OCI-LY3 (cell line): ENCODE measurements at regions not wholly inside any gene's neighbourhood (a gene's known extent, or its start where the extent isn't known, plus 50 kb on each side); places are given as distances from the start of the nearest gene placed in this dataset.

ENCODE experiments used
- H2AFZ ChIP-seq: fragments of 200-600, 300-600 bp; shearing (Covaris generic); 2 replicates; pipeline ENCODE4 v1.6.0; 2014; ENCODE audit warnings: antibody characterized with exemption, low read depth, low read length
- H3K27ac ChIP-seq: fragments of 200-600, 300-600 bp; sonication (generic); 2 replicates; pipeline ENCODE4 v1.5.1; 2014; ENCODE audit warnings: mild to moderate bottlenecking, low read length, moderate library complexity, mixed read lengths
- H3K27me3 ChIP-seq: fragments of 200-600, 300-600 bp; sonication (generic); 2 replicates; pipeline ENCODE4 v1.6.1; 2014; ENCODE audit warnings: low read depth, low read length, mixed read lengths
- H3K36me3 ChIP-seq: fragments of 200-600, 300-600 bp; sonication (generic); replicated peaks from 2 replicates; pipeline ENCODE3; 2014; ENCODE audit warnings: low read depth, low read length, mixed read lengths
- H3K4me1 ChIP-seq: fragments of 300-600, 200-600 bp; sonication (generic); 2 replicates; pipeline ENCODE4 v1.6.1; 2014; ENCODE audit warnings: low read length, mixed read lengths
- H3K4me2 ChIP-seq: fragments of 200-600, 300-600 bp; sonication (generic); 2 replicates; pipeline ENCODE4 v1.6.1; 2014; ENCODE audit warnings: low read length, mixed read lengths
- H3K4me3 ChIP-seq: fragments of 300-600, 200-600 bp; sonication (generic); 2 replicates; pipeline ENCODE4 v1.5.1; 2014; ENCODE audit warnings: antibody characterized with exemption, mild to moderate bottlenecking, low read length, moderate library complexity
- H3K79me2 ChIP-seq: fragments of 300-600, 200-600 bp; shearing (Covaris generic); 2 replicates; pipeline ENCODE4 v1.6.1; 2014; ENCODE audit warnings: mild to moderate bottlenecking, low read length, mixed read lengths
- H3K9ac ChIP-seq: fragments of 300-600, 200-600 bp; shearing (Covaris generic); 2 replicates; pipeline ENCODE4 v1.6.0; 2014; ENCODE audit warnings: mild to moderate bottlenecking, low read length, moderate library complexity
- H3K9me3 ChIP-seq: fragments of 200-600, 300-600 bp; shearing (Covaris generic); 2 replicates; pipeline ENCODE4 v1.6.1; 2014; ENCODE audit warnings: low read length, mixed read lengths; ENCODE audit not compliant: insufficient read depth
- H4K20me1 ChIP-seq: fragments of 200-600, 300-600 bp; sonication (generic); 2 replicates; pipeline ENCODE4 v1.6.1; 2016; ENCODE audit warnings: low read length, mixed read lengths; ENCODE audit not compliant: insufficient read depth
- CTCF ChIP-seq: fragments of 200-600, 300-600 bp; sonication (generic); IDR thresholded peaks from 2 replicates; pipeline ENCODE4 v1.5.1; 2014; ENCODE audit warnings: antibody characterized with exemption, low read length, low read depth
- EZH2phosphoT487 ChIP-seq: fragments of 200-600 bp; shearing (Covaris generic); IDR thresholded peaks from 2 replicates; pipeline ENCODE4 v1.6.1; 2018; ENCODE audit warnings: antibody characterized with exemption, mixed run types, low read depth

GRCh38 chrX:102043380-102043779 is 82.1 kb upstream of the TCEAL2 start:
- Histone ChIP-seq H3K4me2 (no peak overlapping the region), H2AFZ (no peak overlapping the region), H3K9me3 (no peaks in the 10 kb centered on the region), H3K36me3 (no peaks in the 10 kb centered on the region), H3K79me2 (no peaks in the 10 kb centered on the region), H3K4me1 (no peaks in the 10 kb centered on the region), H3K9ac (no peak overlapping the region), H3K27me3 (no peaks in the 10 kb centered on the region), H3K27ac (no peak overlapping the region), H4K20me1 (no peaks in the 10 kb centered on the region), H3K4me3 (no peak overlapping the region)
- TF ChIP-seq EZH2phosphoT487 (no peak), CTCF (no peak)

DNA sequence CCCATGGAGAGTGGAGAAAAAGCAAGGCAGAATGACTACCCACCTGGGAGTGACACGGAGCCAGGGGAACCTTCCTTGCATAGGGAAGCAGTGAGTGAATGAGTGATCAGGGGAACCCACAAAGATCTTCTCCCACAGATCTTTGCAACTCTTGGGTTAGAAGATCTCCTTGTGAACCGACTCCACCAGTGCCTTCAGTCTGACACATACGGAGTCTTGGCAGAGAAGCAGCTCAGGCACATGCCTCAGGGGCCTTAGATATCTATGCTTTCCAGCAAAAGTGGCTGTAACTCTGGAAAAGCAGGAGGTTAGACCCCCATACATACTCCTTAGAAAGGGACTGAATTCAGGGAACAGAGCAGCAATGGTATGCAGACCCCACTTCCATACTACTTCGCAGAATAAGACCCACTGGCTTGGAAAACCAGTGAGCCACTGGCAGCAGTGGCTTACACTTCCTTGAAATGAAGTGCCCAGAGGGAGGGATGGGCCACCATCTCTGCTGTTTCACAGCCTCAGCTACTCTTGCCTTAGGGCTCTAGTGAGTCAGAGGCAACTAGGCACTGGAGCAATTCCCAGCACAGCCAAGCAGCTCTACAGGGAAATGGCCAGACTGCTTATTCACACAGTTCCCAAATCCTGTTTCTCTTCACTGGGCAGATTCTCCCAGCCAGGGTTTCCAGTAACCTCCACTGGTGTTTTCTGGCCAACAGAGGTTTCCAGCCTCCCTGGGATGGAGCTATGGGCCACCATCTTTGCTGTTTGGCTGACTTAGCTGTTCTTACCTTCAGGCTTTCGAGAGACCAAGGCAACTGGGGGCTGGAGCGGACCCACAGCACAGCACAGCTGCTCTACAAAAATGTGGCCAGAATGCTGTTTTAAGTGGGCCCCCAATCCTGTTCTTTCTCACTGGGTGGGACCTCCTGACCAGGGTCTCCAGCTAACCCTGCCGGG is 82.8 kb upstream of the TCEAL2 start:
- Histone ChIP-seq H3K9ac (no peak overlapping the region), H3K79me2 (no peaks in the 10 kb centered on the region), H3K4me2 (no peak overlapping the region)

DNA sequence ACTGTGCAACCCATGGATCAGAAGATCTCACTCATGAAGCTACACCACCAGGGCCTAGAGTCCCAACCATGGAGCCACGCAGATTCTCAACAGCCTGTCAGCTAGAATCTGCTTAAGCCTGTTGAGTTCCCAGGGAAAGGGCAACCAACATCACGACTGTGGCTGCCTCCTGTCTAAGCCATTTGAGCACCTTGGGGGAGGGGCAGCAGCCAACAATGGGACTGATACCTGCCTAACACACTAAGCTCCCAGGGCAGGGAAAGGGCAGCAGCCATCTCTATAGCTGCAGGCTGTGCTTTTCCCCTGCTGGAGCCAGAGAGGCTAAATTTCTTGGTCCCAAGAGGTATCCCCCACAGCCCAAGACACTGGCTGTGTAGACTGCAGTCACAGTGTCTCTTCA is 96.5 kb upstream of the TCEAL2 start:
- Histone ChIP-seq H3K27me3 (no peaks in the 10 kb centered on the region), H3K79me2 (no peaks in the 10 kb centered on the region), H3K9ac (no peak overlapping the region), H3K27ac (no peak overlapping the region), H3K36me3 (no peaks in the 10 kb centered on the region), H3K4me1 (no peaks in the 10 kb centered on the region), H3K4me3 (no peak overlapping the region), H3K9me3 (no peaks in the 10 kb centered on the region), H2AFZ (no peak overlapping the region), H4K20me1 (no peaks in the 10 kb centered on the region), H3K4me2 (no peak overlapping the region)
- TF ChIP-seq CTCF (no peak), EZH2phosphoT487 (no peak)

More for the DNA sequence above, 82.8 kb upstream of the TCEAL2 start:
- Histone ChIP-seq H3K27me3 (no peaks in the 10 kb centered on the region), H2AFZ (no peak overlapping the region), H3K9me3 (no peaks in the 10 kb centered on the region), H3K27ac (no peak overlapping the region), H3K36me3 (no peaks in the 10 kb centered on the region), H3K4me1 (no peaks in the 10 kb centered on the region), H3K4me3 (no peak overlapping the region), H4K20me1 (no peaks in the 10 kb centered on the region)
- TF ChIP-seq CTCF (no peak), EZH2phosphoT487 (no peak)

DNA sequence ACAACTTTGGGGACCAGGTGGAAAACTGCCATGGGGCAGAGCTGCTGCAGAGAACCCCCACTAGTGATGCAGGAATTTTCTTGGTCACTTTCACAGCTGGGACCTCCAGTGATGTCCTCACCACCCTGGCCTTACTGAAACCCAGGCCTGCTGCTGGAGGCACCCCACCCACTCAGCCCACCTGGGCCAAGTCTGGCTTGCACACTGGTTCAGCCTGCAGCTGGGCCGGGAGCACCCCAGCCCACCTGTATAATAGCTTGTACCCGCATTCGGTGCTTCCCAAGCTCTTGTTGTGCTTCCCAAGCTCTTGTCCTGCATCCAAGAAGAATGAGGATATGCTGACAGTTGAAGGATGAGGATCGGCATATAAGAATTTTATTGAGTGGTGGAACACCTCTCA is 86.4 kb upstream of the ZMAT1 start:
- Histone ChIP-seq H3K27ac (no peak overlapping the region), H3K79me2 (no peaks in the 10 kb centered on the region), H3K4me2 (no peak overlapping the region), H3K9me3 (no peaks in the 10 kb centered on the region), H3K4me1 (no peaks in the 10 kb centered on the region), H3K36me3 (no peaks in the 10 kb centered on the region), H3K4me3 (no peak overlapping the region), H3K27me3 (no peaks in the 10 kb centered on the region), H3K9ac (no peak overlapping the region), H4K20me1 (no peaks in the 10 kb centered on the region), H2AFZ (no peak overlapping the region)
- TF ChIP-seq EZH2phosphoT487 (no peak), CTCF (no peak)
